Testis (tissue), 2 donors: ENCODE measurements at regions not wholly inside any gene's neighbourhood (a gene's known extent, or its start where the extent isn't known, plus 50 kb on each side); places are given as distances from the start of the nearest gene placed in this dataset.

ENCODE experiments used
- CTCF ChIP-seq, 3 experiments: fragments of 450-650 bp in 2 of 3; fragments of 200-600 bp in 1 of 3; sonication (generic) in 1 of 3; IDR thresholded peaks; one replicate each; pipeline ENCODE4 v1.5.1; 2016 to 2019; ENCODE audit warnings: antibody characterized with exemption in 3 of 3, mild to moderate bottlenecking in 2 of 3, moderate library complexity in 1 of 3
- POLR2A ChIP-seq: fragments of 450-650 bp; IDR thresholded peaks from one replicate; pipeline ENCODE4 v1.6.1; 2017; ENCODE audit warnings: antibody characterized with exemption, mild to moderate bottlenecking, moderate library complexity

GRCh38 chr1:222099746-222100145, 357.9 kb upstream of the DUSP10 start:
- TF ChIP-seq CTCF (IDR thresholded peaks at IDR 0.05), result no peak
- TF ChIP-seq POLR2A, result no peak
